GM19238 (cell line): ENCODE measurements at regions not wholly inside any gene's neighbourhood (a gene's known extent, or its start where the extent isn't known, plus 50 kb on each side); places are given as distances from the start of the nearest gene placed in this dataset.
A peak's percentile ranks its signal among the peaks of the same experiment; 100 is the strongest.

Experiments
- DNase-seq: peaks from one replicate; pipeline ENCODE4 v3.0.0; 2011; ENCODE audit warnings: low spot score; ENCODE audit not compliant: insufficient read length

GRCh38 chr5:61622156-61622555, 290.1 kb downstream of the ZSWIM6 start:
- no peak for DNase-seq

- no peak for DNase-seq
These were observed 291.5 kb downstream of the ZSWIM6 start for GRCh38 chr5:61623401-61624069.

DNA sequence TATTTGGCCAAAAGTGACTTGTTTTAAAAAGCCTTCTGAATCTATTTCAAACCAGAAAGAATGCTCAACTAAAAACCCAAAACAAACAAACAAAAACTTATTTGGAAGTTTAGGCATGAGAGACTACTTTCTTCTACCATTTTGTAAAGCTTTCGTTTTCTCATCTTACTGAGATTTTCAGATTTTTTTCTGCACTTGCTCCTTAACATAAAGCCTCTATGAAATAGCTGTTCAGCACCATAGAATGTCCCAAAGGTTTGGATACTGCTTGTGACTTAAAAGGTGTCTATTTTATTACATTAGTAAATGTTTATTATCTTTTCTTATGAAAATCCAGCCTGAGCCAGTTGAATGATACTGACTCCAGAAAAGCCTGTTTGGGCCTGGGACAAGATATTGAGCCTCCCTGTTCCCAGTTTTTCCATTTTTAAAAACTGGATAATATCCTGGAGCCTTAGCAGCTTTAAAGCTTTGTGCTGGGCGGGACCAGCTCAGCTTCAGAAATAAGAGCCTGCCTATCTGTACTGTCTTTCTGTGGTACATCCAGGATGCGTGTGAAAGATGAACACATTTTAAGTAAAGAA, 292.6 kb downstream of the ZSWIM6 start:
- no peak for DNase-seq

DNA sequence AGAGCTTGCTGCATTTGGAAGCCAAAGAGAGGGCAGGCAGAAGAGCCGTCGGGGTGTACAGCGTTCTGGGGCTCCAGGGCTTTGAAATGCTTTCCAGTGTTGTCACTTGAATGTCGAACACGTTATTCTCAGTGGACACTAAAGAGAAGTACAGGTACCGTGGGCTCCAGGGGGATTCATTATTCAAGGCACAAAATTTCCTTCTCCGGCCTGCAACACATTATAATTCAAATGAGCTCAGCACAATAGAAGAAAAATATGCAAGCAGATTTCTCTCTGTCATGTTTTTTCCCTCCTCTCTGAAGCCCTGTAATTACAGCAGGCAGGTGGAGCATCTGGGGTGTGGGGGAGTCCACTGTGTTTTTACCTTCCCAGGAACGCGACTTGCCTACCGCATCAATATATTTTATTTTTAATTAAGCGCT, 293.1 kb downstream of the ZSWIM6 start:
- DNase-seq, result no peak

- DNase-seq, result peak; percentile 10
These were observed 293.9 kb downstream of the ZSWIM6 start for GRCh38 chr5:61625681-61626621.

DNA sequence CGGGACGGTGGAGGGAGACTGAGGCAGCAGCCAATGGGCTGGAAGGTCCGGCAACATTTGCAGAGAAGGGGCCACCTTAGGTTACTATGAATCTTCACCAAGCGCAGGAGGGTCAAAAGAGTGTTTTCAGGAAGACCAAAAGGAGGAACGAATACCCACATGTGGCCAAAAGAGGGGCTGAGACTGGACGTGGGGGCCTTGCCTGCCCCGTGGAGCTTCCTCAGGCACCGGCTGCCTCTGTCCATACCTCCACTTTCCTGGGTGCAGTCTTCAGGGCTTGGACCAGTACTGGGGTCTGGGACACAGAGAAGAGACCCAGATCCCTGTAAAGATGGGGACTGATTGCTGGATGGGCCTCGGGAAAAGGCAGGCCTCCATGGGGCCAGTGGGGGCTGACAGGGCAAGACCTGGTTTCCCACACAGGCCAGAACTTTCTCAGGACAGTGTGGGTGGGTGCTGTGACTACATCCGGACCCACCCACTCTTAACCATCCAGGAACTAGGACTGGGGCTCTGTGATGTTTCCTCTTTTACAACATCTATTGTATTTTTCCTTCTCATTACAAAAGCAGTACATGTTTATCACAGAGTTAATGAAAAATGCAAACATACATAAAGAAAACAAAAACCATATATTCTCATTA, 294.7 kb downstream of the ZSWIM6 start:
- no peak for DNase-seq

- no peak for DNase-seq
These were observed 295.5 kb downstream of the ZSWIM6 start for GRCh38 chr5:61627531-61627930.

DNA sequence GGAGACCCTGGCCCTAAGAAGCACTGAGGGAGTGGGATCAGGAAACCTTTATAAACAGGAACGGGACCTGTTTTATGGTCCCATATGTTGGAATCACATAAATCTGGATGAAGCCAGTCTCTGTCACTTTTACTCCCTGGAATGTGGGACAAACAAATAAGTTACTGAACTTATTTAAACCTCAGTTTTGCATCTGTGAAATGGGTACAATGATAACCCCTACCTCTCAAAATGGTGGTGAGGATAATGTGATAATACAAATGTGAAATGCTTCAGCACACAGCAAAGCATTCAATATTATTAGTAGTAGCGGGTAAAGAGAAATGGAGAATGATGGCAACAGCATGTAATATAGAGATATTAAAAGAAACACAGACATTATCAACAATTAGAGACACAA, 298.9 kb downstream of the ZSWIM6 start:
- DNase-seq, result no peak

GRCh38 chr5:61631438-61631941, 299.4 kb downstream of the ZSWIM6 start:
- no peak for DNase-seq

DNA sequence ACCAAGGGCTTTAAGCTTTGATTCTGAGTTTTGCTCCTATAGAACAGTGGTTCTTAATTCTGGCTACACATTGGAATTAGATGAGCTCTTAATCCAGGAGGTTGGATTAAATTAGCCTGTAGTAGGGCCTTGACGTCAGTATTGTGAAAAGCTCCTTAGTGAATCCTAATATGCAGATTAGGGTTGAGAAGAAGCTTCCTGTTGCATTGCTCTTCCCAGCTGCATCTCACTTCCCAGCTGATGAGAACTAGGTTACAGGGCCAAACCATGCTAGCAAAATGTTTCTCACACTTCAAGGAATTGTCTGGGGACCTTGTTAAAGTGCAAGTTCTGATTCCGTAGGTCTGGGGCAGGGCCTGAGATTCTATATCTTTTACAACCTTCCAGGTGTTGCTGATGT, 300.0 kb downstream of the ZSWIM6 start:
- DNase-seq, result no peak

DNA sequence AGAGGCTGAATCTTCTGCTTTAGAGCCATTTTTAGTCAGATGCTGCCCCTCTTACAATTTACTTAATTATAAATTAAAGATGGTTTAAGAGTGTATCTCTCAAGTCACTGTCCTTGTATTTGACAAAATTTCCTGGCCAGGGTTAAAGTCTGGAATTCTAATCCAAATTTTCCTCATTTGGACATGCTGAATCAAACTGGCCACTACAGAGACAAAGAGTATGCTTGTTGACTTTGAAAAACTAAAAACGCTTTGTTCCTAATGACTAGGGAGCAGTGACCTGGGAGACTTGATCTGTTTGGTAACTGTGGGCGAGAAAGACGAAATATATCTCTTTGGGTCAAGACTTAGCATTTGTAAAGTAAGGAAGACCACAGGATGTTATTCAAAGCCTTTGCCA, 303.2 kb downstream of the ZSWIM6 start:
- DNase-seq, result no peak

GRCh38 chr5:61637566-61637965, 305.5 kb downstream of the ZSWIM6 start:
- DNase-seq, result no peak

GRCh38 chr5:61638476-61638875, 306.4 kb downstream of the ZSWIM6 start:
- no peak for DNase-seq

DNA sequence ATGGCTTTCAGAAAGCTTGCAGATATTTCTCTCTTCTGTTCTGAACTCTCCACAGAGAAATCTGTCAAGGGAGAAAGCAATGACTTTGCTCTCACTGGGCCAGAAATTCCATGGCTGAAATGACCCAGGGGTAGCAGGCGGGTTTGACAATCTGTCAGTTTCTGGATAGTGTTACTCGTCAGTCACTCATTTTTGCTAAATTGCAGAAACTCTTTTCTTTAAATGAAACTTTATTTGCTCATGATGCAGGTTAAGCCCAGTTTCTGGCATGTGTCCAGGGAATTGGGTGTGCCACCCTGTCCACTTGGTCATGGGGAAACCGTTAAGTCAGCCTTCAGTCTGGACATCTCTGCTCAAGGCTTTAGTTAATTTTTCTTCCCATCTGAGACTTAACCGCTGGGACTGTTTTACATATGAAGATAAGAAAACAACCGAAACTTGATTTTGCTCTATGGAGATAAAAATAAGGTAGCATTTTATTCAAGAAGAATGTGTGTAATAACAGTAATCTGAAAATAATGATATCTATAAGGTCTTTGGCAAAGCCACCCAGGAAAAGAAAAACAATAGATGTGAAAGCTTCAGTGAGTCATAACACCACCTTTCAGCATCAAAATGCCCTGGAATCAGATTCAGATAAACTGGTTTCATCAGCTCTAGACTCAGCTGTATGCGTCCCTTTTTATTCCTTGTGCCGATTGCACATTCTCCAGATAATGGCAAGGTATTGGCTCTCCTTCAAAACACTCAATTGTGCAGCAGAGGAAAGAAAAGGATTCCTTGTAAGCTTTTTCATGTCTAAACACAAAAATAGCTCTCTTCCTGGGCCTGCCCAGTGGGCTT, 308.3 kb downstream of the ZSWIM6 start:
- no peak for DNase-seq

DNA sequence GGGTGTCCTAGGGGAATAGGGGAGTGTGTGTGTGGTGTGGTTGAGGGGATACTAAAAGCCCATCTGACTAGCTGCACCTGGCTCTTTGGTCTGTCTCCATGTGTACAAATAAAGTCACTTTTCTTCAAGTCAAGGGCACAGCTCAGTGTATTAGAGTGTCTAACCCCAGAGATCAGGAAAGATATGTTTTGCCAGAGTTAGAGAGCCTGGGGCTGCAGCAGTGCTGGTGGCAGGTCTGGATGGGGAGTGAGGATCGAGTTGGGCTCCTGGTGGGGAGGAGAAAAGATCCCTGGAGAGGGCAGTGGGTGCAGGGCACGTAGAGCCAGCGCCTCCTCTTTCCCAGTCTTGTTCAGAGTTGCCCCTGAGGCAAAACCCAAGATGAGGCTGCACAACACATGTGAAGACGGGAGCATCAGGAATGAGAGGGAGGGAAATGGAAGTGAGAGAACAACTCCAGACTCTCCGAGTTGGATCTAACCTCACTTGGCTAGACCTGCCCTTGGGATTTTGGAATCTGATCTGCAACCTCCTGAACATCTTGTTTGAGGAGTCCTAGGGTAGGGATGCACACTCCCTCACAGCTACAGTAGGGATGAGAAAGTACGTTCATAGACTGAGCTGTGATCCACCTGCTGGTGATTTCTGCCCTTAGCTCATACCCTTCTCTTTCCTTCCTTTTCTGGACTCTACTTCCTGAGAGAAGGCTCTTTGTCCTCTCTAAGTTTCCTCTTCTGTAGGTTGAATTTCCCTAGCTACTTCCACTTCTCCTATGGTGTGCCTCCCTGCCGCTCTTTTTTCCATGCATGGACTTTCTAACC, 309.9 kb downstream of the ZSWIM6 start:
- no peak for DNase-seq

DNA sequence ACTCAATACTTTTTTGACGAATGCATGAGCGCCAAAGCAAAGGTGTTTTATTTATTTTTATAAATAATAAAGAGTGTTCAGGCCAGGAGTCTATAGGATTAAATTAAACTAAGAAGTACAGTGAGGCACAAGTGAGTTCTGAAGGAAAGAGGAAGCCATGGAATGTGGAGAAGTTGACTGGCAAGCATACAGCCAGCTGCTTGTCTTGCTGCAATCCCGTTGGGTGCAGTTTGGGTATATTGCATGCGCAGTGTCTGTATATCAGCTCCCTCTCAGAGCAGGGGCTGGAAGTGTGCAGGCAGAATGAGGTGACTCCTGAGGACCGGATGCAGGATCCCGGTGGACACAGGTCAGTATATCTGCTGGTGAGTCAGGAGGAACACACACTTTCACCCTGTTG, 315.6 kb downstream of the ZSWIM6 start:
- no peak for DNase-seq

- no peak for DNase-seq
These were observed 317.2 kb downstream of the ZSWIM6 start for GRCh38 chr5:61649231-61649630.

GRCh38 chr5:61649971-61650370, 317.9 kb downstream of the ZSWIM6 start:
- DNase-seq, result no peak

- DNase-seq, result no peak
These were observed 318.6 kb downstream of the ZSWIM6 start for GRCh38 chr5:61650661-61651060.

DNA sequence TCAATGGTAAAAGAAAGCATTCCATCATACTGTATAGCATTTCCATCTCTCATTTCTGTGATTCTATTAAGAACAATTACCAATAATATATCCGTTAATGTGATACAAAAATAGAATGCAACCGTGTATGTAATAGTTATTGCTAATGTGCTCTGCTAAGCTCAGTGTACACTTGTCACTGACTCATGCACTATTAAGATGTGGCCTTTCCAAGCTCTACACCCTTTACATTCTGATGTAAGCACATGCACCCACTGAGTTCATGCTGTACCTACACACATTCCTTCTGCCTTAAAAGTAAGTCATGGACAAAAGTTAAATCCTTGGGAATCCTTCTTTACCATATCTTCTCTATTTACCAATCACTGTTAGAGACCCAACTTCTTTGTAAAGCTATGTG, 319.1 kb downstream of the ZSWIM6 start:
- DNase-seq, result no peak
